HEK293 (cell line): ENCODE measurements at regions not wholly inside any gene's neighbourhood (a gene's known extent, or its start where the extent isn't known, plus 50 kb on each side); places are given as distances from the start of the nearest gene placed in this dataset.

Experiments
- CTCF ChIA-PET: fragments of 350-600 bp; formaldehyde crosslinking; extraction: SDS; loops from one replicate; lab custom pipeline; 2021; ENCODE audit warnings: antibody characterized with exemption; lab: Yijun Ruan, JAX
- POLR2A ChIA-PET: fragments of 300-600 bp; formaldehyde crosslinking; extraction: SDS; loops from one replicate; lab custom pipeline; 2020; ENCODE audit warnings: antibody characterized with exemption, inconsistent platforms; lab: Yijun Ruan, JAX
- H3K27ac ChIP-seq: fragments of 200-500 bp; sonication (Bioruptor generic); 2 replicates; pipeline ENCODE4 v1.5.1; 2014; ENCODE audit warnings: low read depth, low read length, control low read depth, inconsistent platforms; ENCODE audit errors: extremely low read depth
- H3K36me3 ChIP-seq, 2 experiments: fragments of 200-500 bp in 1 of 2; sonication (Bioruptor generic) in 1 of 2; 1 replicate in 1 of 2; 2 replicates in 1 of 2; pipeline ENCODE4 v1.5.1; 2014 to 2017; ENCODE audit warnings: inconsistent platforms in 2 of 2, low read length in 2 of 2; ENCODE audit not compliant: control insufficient read depth in 2 of 2, insufficient read depth in 1 of 2
- H3K4me1 ChIP-seq: fragments of 200-500 bp; sonication (Bioruptor generic); 2 replicates; pipeline ENCODE4 v1.5.1; 2014; ENCODE audit warnings: mild to moderate bottlenecking, low read length, inconsistent platforms; ENCODE audit not compliant: control insufficient read depth, insufficient read depth
- H3K4me3 ChIP-seq: 2 replicates; pipeline ENCODE4 v1.5.1; 2011; ENCODE audit warnings: low read depth, mild to moderate bottlenecking, control low read depth, low read length, moderate library complexity
- H3K9me3 ChIP-seq: fragments of 200-500 bp; sonication (Bioruptor generic); 2 replicates; pipeline ENCODE4 v1.5.1; 2014; ENCODE audit warnings: low read depth, low read length, inconsistent platforms; ENCODE audit not compliant: control insufficient read depth, insufficient read depth
- CTCF ChIP-seq: fragments of 450-650 bp; formaldehyde crosslinking; IDR thresholded peaks from 2 replicates; pipeline ENCODE4 v1.5.1; 2016; ENCODE audit warnings: missing biosample characterization, missing genetic modification characterization
- FEZF1 ChIP-seq: fragments of 450-650 bp; formaldehyde crosslinking; IDR thresholded peaks from 2 replicates; pipeline ENCODE4 v1.5.1; 2016; ENCODE audit warnings: missing biosample characterization, missing genetic modification characterization
- GLIS2 ChIP-seq: fragments of 450-650 bp; formaldehyde crosslinking; IDR thresholded peaks from 2 replicates; pipeline ENCODE4 v1.5.1; 2016; ENCODE audit warnings: missing biosample characterization, missing genetic modification characterization
- HOXC10 ChIP-seq: sonication (generic); formaldehyde crosslinking; IDR thresholded peaks from 2 replicates; pipeline ENCODE4 v1.8.1; 2023; ENCODE audit warnings: mild to moderate bottlenecking, missing genetic modification reagents
- KLF17 ChIP-seq: fragments of 450-650 bp; formaldehyde crosslinking; IDR thresholded peaks from 2 replicates; pipeline ENCODE4 v1.5.1; 2016; ENCODE audit warnings: missing biosample characterization, missing genetic modification characterization
- MYNN ChIP-seq: fragments of 450-650 bp; formaldehyde crosslinking; IDR thresholded peaks from 2 replicates; pipeline ENCODE4 v1.5.1; 2016; ENCODE audit warnings: missing biosample characterization, missing genetic modification characterization, borderline replicate concordance
- OVOL3 ChIP-seq: fragments of 450-650 bp; formaldehyde crosslinking; IDR thresholded peaks from 2 replicates; pipeline ENCODE4 v1.5.1; 2016; ENCODE audit warnings: missing biosample characterization, missing genetic modification characterization
- SP2 ChIP-seq: fragments of 450-650 bp; formaldehyde crosslinking; IDR thresholded peaks from 2 replicates; pipeline ENCODE4 v1.5.1; 2016; ENCODE audit warnings: missing biosample characterization, missing genetic modification characterization
- ZBTB11 ChIP-seq: fragments of 450-650 bp; formaldehyde crosslinking; conservative IDR thresholded peaks from 2 replicates; pipeline ENCODE4 v1.5.1; 2016; ENCODE audit warnings: low read depth, missing biosample characterization, missing genetic modification characterization
- ZNF121 ChIP-seq: fragments of 450-650 bp; formaldehyde crosslinking; IDR thresholded peaks from 2 replicates; pipeline ENCODE4 v1.5.1; 2016; ENCODE audit warnings: missing biosample characterization, missing genetic modification characterization
- ZNF146 ChIP-seq: fragments of 450-650 bp; formaldehyde crosslinking; IDR thresholded peaks from 2 replicates; pipeline ENCODE4 v1.5.1; 2016; ENCODE audit warnings: missing biosample characterization, missing genetic modification characterization
- ZNF16 ChIP-seq: fragments of 450-650 bp; formaldehyde crosslinking; IDR thresholded peaks from 2 replicates; pipeline ENCODE4 v1.5.1; 2016; ENCODE audit warnings: low read depth, missing biosample characterization, missing genetic modification characterization
- ZNF18 ChIP-seq: fragments of 450-650 bp; formaldehyde crosslinking; IDR thresholded peaks from 2 replicates; pipeline ENCODE4 v1.5.1; 2016; ENCODE audit warnings: missing biosample characterization, missing genetic modification characterization
- ZNF266 ChIP-seq: fragments of 450-650 bp; formaldehyde crosslinking; IDR thresholded peaks from 2 replicates; pipeline ENCODE4 v1.5.1; 2016; ENCODE audit warnings: missing biosample characterization, missing genetic modification characterization, low read depth
- ZNF335 ChIP-seq: fragments of 450-650 bp; formaldehyde crosslinking; conservative IDR thresholded peaks from 2 replicates; pipeline ENCODE4 v1.5.1; 2016; ENCODE audit warnings: missing biosample characterization, missing genetic modification characterization
- ZNF350 ChIP-seq: fragments of 450-650 bp; formaldehyde crosslinking; IDR thresholded peaks from 2 replicates; pipeline ENCODE4 v1.5.0; 2017; ENCODE audit warnings: missing biosample characterization, mild to moderate bottlenecking, missing genetic modification characterization
- ZNF366 ChIP-seq: fragments of 450-650 bp; formaldehyde crosslinking; conservative IDR thresholded peaks from 2 replicates; pipeline ENCODE4 v1.5.1; 2016; ENCODE audit warnings: missing biosample characterization, missing genetic modification characterization
- ZNF433 ChIP-seq: fragments of 450-650 bp; formaldehyde crosslinking; IDR thresholded peaks from 2 replicates; pipeline ENCODE4 v1.5.1; 2016; ENCODE audit warnings: missing biosample characterization, missing genetic modification characterization, low read depth
- ZNF530 ChIP-seq: fragments of 450-650 bp; formaldehyde crosslinking; IDR thresholded peaks from 2 replicates; pipeline ENCODE4 v1.5.1; 2016; ENCODE audit warnings: low read depth, missing biosample characterization, missing genetic modification characterization
- ZNF561 ChIP-seq: fragments of 450-650 bp; IDR thresholded peaks from 2 replicates; pipeline ENCODE4 v1.5.1; 2018; ENCODE audit warnings: missing biosample characterization, missing genetic modification characterization, borderline replicate concordance
- ZNF624 ChIP-seq: fragments of 450-650 bp; formaldehyde crosslinking; IDR thresholded peaks from 2 replicates; pipeline ENCODE4 v1.5.1; 2017; ENCODE audit warnings: missing biosample characterization, missing genetic modification characterization
- ZNF645 ChIP-seq: fragments of 450-650 bp; formaldehyde crosslinking; IDR thresholded peaks from 2 replicates; pipeline ENCODE4; 2016; ENCODE audit warnings: missing biosample characterization, missing genetic modification characterization
- ZNF791 ChIP-seq: fragments of 450-650 bp; formaldehyde crosslinking; IDR thresholded peaks from 2 replicates; pipeline ENCODE4 v1.5.1; 2016; ENCODE audit warnings: missing biosample characterization, missing genetic modification characterization

- TF ChIP-seq ZNF16 (tag by site-specific recombination) = no peak
- no peak for TF ChIP-seq ZNF561 (tag by site-specific recombination)
- no peak for TF ChIP-seq ZNF146 (tag by site-specific recombination)
- no peak for TF ChIP-seq ZNF350 (tag by site-specific recombination)
- no peak for TF ChIP-seq ZNF121 (tag by site-specific recombination)
- no peak for TF ChIP-seq ZNF624
- TF ChIP-seq KLF17 = no peak
- TF ChIP-seq OVOL3 (tag by site-specific recombination) = no peak
- no peak for TF ChIP-seq ZNF645 (tag by site-specific recombination)
- no peak for TF ChIP-seq ZNF335
- no peak for TF ChIP-seq ZNF266 (tag by site-specific recombination)
- Histone ChIP-seq H3K27ac (no peak overlapping the region), H3K36me3 (no peaks in the 10 kb centered on the region), H3K4me1 (no peaks in the 10 kb centered on the region), H3K4me3 (no peak overlapping the region), H3K9me3 (no peaks in the 10 kb centered on the region)
- ChIA-PET POLR2A (no interaction called here), CTCF (interaction anchor here (1.4 kb wide), 1 partner anchor 162 kb away, joined by 5 read pairs; no protein-coding TSS in a partner anchor)
Observed at GRCh38 chr11:116055064-116055463, 550.8 kb upstream of the CADM1 start.

GRCh38 chr11:116053548-116053919, 549.3 kb upstream of the CADM1 start:
- H3K4me3 ChIP-seq = no peak overlapping the region
- no peaks in the 10 kb centered on the region for H3K36me3 ChIP-seq
- CTCF ChIA-PET = no interaction called here
- POLR2A ChIA-PET = no interaction called here
- no peaks in the 10 kb centered on the region for H3K4me1 ChIP-seq
- H3K9me3 ChIP-seq = no peaks in the 10 kb centered on the region
- no peak overlapping the region for H3K27ac ChIP-seq
- TF ChIP-seq ZNF18 (tag by site-specific recombination) (no peak), ZBTB11 (tag by site-specific recombination) (no peak)
- TF ChIP-seq, all 188 proteins: peak for 0

GRCh38 chr11:116052603-116053547, 548.7 kb upstream of the CADM1 start:
- ChIA-PET CTCF (interaction anchor here (0.6 kb wide), 1 partner anchor 61 kb away, joined by 4 read pairs; no protein-coding TSS in a partner anchor), POLR2A (no interaction called here)
- no peaks in the 10 kb centered on the region for H3K4me1 ChIP-seq
- no peak overlapping the region for H3K27ac ChIP-seq
- H3K9me3 ChIP-seq = no peaks in the 10 kb centered on the region
- no peaks in the 10 kb centered on the region for H3K36me3 ChIP-seq
- H3K4me3 ChIP-seq = no peak overlapping the region
- no peak for TF ChIP-seq MYNN
- no peak for TF ChIP-seq FEZF1
- no peak for TF ChIP-seq ZNF366 (tag by site-specific recombination)
- TF ChIP-seq CTCF (tag by site-specific recombination) = no peak
- no peak for TF ChIP-seq ZNF530 (tag by site-specific recombination)
- no peak for TF ChIP-seq ZNF791 (tag by site-specific recombination)
- TF ChIP-seq SP2 (tag by site-specific recombination) = no peak
- TF ChIP-seq HOXC10 (CRISPR knock-in tag) = no peak
- TF ChIP-seq ZNF433 (tag by site-specific recombination) = no peak
- TF ChIP-seq GLIS2 (tag by site-specific recombination) = no peak
